ENCODE measurements at regions not wholly inside any gene's neighbourhood (a gene's known extent, or its start where the extent isn't known, plus 50 kb on each side); places are given as distances from the start of the nearest gene placed in this dataset.

DNA sequence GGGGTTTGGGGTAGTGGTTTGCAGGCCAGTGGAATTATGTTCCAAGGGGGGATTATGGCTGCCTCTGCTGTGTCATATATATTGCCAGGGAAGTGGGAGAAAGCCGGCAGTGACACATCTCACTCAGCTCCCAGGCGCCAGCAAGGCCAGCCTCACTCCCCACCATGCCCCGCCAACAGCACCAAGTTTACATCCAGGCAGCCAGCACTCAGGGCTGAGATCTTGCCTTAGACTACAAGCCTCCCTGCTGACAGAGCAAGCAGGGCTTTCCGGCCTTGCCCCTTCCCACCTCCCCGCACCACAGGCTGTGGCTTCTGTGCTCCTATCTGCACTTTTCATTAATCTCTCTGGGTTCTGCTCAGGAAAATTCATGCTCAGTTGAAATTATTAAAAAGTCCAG lies 385.1 kb downstream of the MZT1 start:
- no peak for DNase-seq (ENCODE audit: low read depth)

GRCh38 chr13:72341904-72342303 lies 385.5 kb downstream of the MZT1 start:
- no peak for DNase-seq (ENCODE audit: low read depth)

DNA sequence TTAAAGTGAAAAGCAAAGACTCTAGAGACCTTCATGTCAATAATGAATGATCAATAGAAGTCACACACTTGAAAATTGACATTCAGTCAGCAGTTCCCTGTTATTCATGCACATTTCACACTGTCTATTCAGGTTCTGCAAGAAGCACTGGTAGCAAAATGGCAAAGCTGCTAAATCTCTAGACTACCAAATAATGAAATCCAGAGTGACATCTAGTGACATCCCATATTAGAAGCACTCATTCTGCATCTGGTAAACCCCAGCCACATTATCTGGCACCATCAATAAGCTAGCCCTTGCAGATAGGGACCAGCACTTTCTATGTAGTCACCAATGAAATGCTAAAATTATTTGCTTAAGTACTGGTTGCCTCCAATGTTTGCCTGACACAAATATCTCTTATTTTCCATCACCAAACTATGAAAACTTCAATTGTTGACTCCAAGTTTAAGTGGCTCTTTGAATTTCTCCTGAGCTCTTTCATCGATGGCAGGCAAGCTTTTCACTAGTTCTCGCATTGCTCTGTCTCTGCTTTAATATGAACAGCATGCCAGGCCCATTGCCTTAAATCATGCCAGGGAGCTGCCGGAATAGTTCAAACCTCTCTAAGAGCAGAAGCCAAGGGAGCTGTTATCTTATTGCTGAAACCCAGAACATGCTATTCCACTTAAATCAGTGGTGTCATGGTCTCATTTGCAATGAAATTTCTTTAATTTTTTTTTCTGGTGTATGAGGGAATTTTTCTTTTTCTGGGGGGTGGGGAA lies 409.9 kb downstream of the MZT1 start:
- DNase-seq (ENCODE audit: low read depth) = no peak

DNA sequence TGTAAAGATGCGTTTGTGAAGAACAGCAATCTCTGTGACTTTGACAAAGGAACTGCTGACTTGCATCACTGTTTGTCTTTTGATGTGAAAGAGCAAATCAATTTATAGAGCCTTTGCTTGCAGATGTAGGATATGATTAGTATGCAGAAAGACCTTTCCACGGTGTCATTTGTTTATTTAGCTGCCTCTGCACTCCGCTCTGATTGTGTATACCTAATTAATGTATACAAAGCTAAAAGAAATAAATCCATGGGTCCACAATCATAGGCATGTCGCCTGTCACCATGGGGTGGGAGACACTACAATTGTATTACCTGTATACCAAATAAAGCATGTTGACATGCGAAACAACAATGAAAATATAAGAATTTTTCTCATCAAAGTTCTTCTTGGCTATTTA lies 410.7 kb downstream of the MZT1 start:
- DNase-seq (ENCODE audit: low read depth) = no peak

DNA sequence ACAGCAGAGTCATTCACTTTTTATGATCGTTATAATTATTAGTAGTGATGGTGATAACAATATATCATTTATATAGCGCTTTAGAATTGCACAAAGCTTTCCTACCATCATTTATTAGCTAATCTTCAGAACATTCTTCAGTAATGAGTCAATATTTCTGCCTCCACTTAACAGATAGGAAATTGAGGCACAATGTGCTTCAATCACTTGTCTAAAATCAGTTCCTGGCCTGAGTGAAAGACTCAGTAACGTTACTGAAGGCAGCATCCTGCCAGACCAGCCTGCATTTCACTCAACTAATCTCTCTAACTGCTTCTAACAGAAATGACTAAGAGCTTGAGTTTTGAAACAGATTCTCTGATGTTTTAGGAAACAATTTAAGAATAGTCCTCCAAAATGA lies 412.1 kb downstream of the MZT1 start:
- DNase-seq (ENCODE audit: low read depth) = no peak

- no peak for DNase-seq (ENCODE audit: low read depth)
Measured at GRCh38 chr13:72314210-72314609, 413.2 kb downstream of the MZT1 start.

DNA sequence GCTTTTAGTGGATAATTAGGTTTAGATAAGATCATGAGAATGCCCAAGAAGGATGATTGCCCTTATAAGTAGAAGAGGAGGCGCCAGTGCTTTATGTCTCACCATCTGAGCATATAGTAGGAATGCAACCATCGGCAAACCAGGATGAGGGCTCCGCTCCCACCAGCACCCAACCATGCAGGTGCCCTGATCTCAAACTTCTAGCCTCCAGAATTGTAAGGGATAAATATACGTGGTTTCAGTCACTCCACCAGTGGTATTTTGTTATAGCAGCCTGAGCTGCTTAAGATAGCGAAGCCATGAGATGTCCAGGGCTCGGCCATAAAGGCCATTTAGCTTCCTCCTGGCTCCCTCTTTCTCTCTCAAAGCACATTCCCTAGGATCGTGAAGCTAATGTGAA lies 413.9 kb downstream of the MZT1 start:
- DNase-seq (ENCODE audit: low read depth) = no peak

- no peak for DNase-seq (ENCODE audit: low read depth)
Measured at GRCh38 chr13:72303941-72304746, 423.3 kb downstream of the MZT1 start.

- no peak for DNase-seq (ENCODE audit: low read depth)
Measured at GRCh38 chr13:72296246-72296645, 429.2 kb upstream of the DACH1 start.

- DNase-seq (ENCODE audit: low read depth) = no peak
Measured at GRCh38 chr13:72295153-72295552, 428.1 kb upstream of the DACH1 start.

DNA sequence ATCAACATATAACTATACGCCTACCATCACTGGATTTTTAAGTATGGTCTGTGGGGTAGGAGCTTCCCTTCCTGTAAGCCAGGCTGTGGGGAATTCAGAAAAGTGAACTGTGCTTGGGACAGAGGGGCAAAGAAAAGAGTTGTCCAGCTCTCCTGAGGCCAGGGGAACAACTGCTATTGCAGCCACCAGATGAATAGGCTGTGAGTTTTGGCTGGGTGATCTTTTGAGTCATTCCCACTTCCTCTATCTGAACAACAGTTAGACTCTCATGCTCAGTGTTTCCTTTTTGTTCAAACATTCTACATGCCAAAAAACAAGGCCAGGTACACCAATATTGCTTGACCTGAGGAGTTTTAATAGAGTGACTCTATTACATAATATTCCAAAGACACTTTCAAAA lies 426.2 kb upstream of the DACH1 start:
- no peak for DNase-seq (ENCODE audit: low read depth)

- DNase-seq (ENCODE audit: low read depth) = no peak
Measured at GRCh38 chr13:72290962-72291681, 424.1 kb upstream of the DACH1 start.

DNA sequence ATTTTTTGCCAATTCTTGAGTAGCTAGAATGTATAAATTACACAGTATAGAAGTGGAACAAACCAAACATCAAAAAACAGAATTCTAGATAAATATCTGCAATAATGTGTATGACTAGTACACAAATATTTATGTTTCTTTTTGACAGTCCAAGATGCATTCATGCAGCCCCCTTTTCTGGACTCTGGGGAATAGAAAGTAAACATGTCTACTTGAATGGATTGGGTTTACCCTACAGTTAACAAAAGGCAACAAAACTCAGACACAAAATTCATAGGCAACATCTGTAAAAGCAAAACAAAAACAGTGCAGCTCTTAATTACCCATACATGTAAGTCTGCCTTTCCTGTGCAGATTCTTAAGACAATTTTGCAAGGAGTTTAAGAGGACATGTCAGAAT lies 419.4 kb upstream of the DACH1 start:
- DNase-seq (ENCODE audit: low read depth) = no peak

GRCh38 chr13:72284791-72285190 lies 417.8 kb upstream of the DACH1 start:
- no peak for DNase-seq (ENCODE audit: low read depth)

DNA sequence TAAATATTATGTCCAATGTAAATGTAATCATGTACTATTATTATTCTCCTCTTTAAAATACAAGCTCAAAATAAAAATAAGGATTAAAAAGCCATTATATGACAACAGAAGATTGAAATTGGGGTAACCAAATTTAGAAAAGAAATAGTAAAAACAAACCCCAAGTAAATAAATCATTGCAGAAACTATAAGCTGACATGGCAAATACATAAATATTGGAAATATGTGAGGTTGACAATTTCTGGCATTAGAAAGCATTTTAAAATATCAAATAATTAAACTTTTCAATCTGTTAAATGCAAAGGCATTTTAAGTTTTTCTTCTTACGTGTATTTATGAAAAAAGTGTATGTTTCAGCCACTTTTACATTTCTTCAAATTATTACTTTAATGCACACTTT lies 394.7 kb upstream of the DACH1 start:
- no peak for DNase-seq (ENCODE audit: low read depth)

GRCh38 chr13:72259528-72259927 lies 392.5 kb upstream of the DACH1 start:
- no peak for DNase-seq (ENCODE audit: low read depth)

DNA sequence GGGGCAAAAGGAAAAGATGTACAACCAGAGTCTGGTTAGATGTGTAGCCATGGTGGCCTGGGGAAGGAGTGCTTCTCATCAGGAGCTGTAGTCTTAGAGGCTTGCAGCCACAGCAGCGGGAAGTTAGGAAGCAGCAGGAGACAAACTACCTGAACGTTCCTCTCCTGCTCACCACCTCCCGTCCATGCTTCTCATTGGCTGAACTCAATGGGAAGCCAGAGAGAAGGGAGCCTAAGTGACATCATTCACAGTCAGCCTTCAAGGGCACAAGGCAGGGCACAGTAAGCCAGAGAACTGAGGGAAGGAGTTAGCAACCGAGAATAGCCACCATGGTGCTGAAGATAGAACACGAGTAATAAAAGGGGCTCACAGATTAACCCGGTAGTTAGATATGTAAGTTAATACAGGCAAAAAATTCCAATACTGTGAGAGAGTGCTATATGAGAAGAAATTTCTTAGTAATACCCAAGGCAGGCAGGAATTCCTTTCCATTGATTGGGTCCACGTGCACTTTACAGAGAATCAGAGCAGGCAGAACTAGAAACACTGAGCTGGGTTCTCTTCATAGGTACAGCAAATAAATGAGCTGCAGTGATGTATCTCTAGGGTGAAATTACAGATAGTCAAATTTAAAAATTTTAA lies 391.5 kb upstream of the DACH1 start:
- DNase-seq (ENCODE audit: low read depth) = no peak

DNA sequence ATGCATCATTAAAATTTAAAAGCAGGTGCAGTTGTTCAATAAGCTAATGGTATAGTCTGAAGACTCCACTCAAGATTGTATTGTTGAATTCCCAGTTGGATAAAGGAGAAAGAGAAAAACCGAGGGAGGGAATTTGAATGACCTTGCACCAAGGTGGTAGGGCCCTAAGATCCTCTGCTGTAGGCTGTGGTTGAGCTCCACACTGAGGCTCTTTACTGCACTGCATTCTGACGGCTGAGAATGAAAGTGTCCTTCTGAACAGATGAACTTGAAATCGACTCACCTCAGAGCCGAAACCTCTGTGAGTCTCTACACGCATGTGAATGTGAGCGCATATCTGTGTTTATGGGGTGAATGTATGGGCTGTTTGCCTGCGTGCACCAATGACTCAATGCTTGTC lies 388.9 kb upstream of the DACH1 start:
- no peak for DNase-seq (ENCODE audit: low read depth)

DNA sequence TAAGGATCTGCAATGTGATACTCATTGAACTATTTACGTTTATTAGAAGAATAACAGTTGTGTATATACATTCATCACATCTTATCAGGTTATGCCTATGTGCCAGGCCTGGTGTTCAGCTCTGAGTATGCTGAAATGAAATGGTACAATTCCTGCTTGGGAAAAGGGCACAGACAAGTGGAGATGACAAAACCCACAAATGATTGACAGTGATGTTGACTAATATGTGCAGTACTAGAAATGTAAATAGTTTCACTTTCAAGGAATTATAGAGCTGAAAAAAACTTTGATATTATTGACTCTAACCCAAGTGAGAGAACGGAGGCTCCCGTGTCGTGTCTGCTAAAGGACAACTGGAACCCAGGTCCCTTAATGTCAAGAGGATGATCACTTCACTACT lies 386.8 kb upstream of the DACH1 start:
- DNase-seq (ENCODE audit: low read depth) = no peak

DNA sequence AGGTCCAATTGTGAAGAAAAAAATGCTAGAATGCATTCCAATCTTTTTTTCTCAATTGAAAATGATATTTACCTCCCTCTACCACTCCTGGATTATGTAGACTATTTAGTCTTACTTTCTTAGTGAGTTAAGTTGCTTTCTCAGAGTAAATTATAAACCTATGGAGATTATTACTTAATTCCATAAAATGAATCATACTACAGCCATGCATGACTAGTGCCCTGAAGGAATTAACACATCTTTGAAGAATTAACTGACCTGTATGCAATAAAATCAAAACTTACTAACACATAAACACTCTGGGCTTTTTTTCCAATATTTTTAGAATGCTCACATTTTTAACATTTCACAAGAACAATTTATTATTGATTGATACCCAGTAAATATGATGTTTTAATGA lies 379.4 kb upstream of the DACH1 start:
- no peak for DNase-seq (ENCODE audit: low read depth)

DNA sequence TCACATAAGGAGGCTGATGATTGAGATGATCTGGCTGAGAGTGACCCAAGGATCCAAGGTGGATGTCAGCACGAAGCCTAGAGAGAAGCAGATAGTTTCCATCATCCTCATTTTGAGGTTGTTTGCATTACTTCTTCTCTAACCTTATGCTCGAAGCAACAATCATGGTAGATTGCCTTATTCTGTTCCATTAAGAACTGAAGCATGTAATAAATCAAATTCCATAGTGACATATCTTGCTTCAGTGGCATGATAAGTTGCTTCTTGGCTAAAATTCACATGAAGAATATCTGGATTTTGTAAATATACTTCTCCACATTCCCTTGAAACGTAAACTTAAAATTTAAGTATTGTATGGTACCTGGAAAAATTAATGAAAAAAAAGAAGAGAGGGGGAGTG lies 377.8 kb upstream of the DACH1 start:
- no peak for DNase-seq (ENCODE audit: low read depth)

- no peak for DNase-seq (ENCODE audit: low read depth)
Measured at GRCh38 chr13:72230131-72230530, 363.1 kb upstream of the DACH1 start.

DNA sequence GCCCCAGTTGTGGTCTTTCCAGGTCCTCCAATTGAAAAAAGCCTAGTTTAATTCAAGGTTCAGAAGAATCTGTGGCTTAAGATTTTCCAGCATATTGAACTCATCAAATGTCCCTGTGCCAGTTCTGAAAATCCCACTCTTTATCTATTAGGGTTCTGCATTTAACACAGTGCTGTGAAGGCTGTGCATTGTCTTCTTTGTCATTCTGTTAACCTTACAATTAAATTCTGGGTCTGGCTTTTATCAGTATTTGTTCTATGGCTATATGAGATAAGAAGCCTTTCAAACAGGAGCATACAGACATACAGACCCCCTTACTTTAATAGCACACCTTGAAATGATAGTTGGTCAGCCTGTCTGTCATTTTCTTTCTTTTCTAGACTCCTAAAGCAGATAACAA lies 362.1 kb upstream of the DACH1 start:
- no peak for DNase-seq (ENCODE audit: low read depth)
